GM18868 (cell line): ENCODE measurements at regions not wholly inside any gene's neighbourhood (a gene's known extent, or its start where the extent isn't known, plus 50 kb on each side); places are given as distances from the start of the nearest gene placed in this dataset.

Experiments
- ATAC-seq: cut with Tn5 transposase; IDR thresholded peaks from one replicate; pipeline ENCODE4 v1.9.1; 2021; ENCODE audit warnings: mild to moderate bottlenecking, moderate library complexity; ENCODE audit not compliant: unreplicated experiment

- ATAC-seq, result no peak
Observed at GRCh38 chr10:130425169-130425568, 289.0 kb downstream of the GLRX3 start.

GRCh38 chr10:130425881-130426435 is 289.8 kb downstream of the GLRX3 start:
- no peak for ATAC-seq

- ATAC-seq, result no peak
Observed at GRCh38 chr10:130427216-130427722, 291.1 kb downstream of the GLRX3 start.

GRCh38 chr10:130428936-130429335 is 292.7 kb downstream of the GLRX3 start:
- no peak for ATAC-seq

GRCh38 chr10:130429809-130430208 is 293.6 kb downstream of the GLRX3 start:
- no peak for ATAC-seq

- no peak for ATAC-seq
Observed at GRCh38 chr10:130430291-130430690, 294.1 kb downstream of the GLRX3 start.

GRCh38 chr10:130430852-130431704 is 294.9 kb downstream of the GLRX3 start:
- no peak for ATAC-seq

GRCh38 chr10:130432271-130432670 is 296.1 kb downstream of the GLRX3 start:
- no peak for ATAC-seq

GRCh38 chr10:130432850-130433249 is 296.7 kb downstream of the GLRX3 start:
- ATAC-seq, result no peak

GRCh38 chr10:130434446-130435385 is 298.5 kb downstream of the GLRX3 start:
- ATAC-seq, result no peak

- no peak for ATAC-seq
Observed at GRCh38 chr10:130435961-130436360, 299.8 kb downstream of the GLRX3 start.

- ATAC-seq, result no peak
Observed at GRCh38 chr10:130438861-130439260, 302.7 kb downstream of the GLRX3 start.

- ATAC-seq, result no peak
Observed at GRCh38 chr10:130439766-130440165, 303.6 kb downstream of the GLRX3 start.

GRCh38 chr10:130440494-130440893 is 304.3 kb downstream of the GLRX3 start:
- ATAC-seq, result no peak

GRCh38 chr10:130440971-130441370 is 304.8 kb downstream of the GLRX3 start:
- ATAC-seq, result no peak

GRCh38 chr10:130443066-130443465 is 306.9 kb downstream of the GLRX3 start:
- ATAC-seq, result no peak

GRCh38 chr10:130453036-130453720 is 317.0 kb downstream of the GLRX3 start:
- no peak for ATAC-seq

GRCh38 chr10:130453721-130454542 is 317.7 kb downstream of the GLRX3 start:
- no peak for ATAC-seq

GRCh38 chr10:130454543-130455000 is 318.4 kb downstream of the GLRX3 start:
- ATAC-seq, result no peak
